Prostate gland (tissue), 2 donors: ENCODE measurements at regions not wholly inside any gene's neighbourhood (a gene's known extent, or its start where the extent isn't known, plus 50 kb on each side); places are given as distances from the start of the nearest gene placed in this dataset.

Experiments used
- CTCF ChIP-seq, 4 experiments: fragments of 200-600 bp in 2 of 4; fragments of 450-650 bp in 2 of 4; sonication (generic) in 2 of 4; IDR thresholded peaks; 1 replicate in 3 of 4; 2 replicates in 1 of 4; pipeline ENCODE4 v1.5.1; 2016 to 2019; ENCODE audit warnings: antibody characterized with exemption in 4 of 4, mild to moderate bottlenecking in 2 of 4, moderate library complexity in 2 of 4
- POLR2AphosphoS5 ChIP-seq: sonication (generic); formaldehyde crosslinking; IDR thresholded peaks from one replicate; pipeline ENCODE4 v1.6.1; 2017; ENCODE audit warnings: antibody characterized with exemption

- TF ChIP-seq CTCF (IDR thresholded peaks at IDR 0.05) (no peak), POLR2AphosphoS5 (no peak)
Observed at GRCh38 chr1:200282497-200283122, 127.2 kb downstream of the ZNF281 start.
